ENCODE measurements at regions not wholly inside any gene's neighbourhood (a gene's known extent, or its start where the extent isn't known, plus 50 kb on each side); places are given as distances from the start of the nearest gene placed in this dataset.

GRCh38 chr3:26515351-26515750 lies 107.2 kb upstream of the LRRC3B start:
- POLR2A ChIA-PET, result no interaction called here
- DNase-seq (no peak), ATAC-seq (no peak)
- H3K4me1 Mint-ChIP-seq (ENCODE audit: low read depth), result no peaks in the 10 kb centered on the region
- no peaks in the 10 kb centered on the region for H3K36me3 Mint-ChIP-seq (ENCODE audit: low read depth)
- CTCF ChIA-PET, result no interaction called here
- TF ChIP-seq CTCF (IDR thresholded peaks at IDR 0.05), result no peak
- no peak overlapping the region for H3K27ac Mint-ChIP-seq
- intact Hi-C loops (cut with micrococcal nuclease), result no loop called here
- no peak overlapping the region for H3K4me3 Mint-ChIP-seq
- no peaks in the 10 kb centered on the region for H3K27me3 Mint-ChIP-seq
- peaks cover 4% of the 10 kb centered on the region for H3K9me3 Mint-ChIP-seq

- ATAC-seq (no peak), DNase-seq (no peak)
- peaks cover 16% of the 10 kb centered on the region for H3K9me3 Mint-ChIP-seq
- no peak overlapping the region for H3K27ac Mint-ChIP-seq
- CTCF ChIA-PET, result no interaction called here
- no peak overlapping the region for H3K4me3 Mint-ChIP-seq
- POLR2A ChIA-PET, result no interaction called here
- intact Hi-C loops (cut with micrococcal nuclease), result no loop called here
- no peaks in the 10 kb centered on the region for H3K27me3 Mint-ChIP-seq
- H3K36me3 Mint-ChIP-seq (ENCODE audit: low read depth), result no peaks in the 10 kb centered on the region
- no peak for TF ChIP-seq CTCF (IDR thresholded peaks at IDR 0.05)
- H3K4me1 Mint-ChIP-seq (ENCODE audit: low read depth), result no peaks in the 10 kb centered on the region
Measured at GRCh38 chr3:26521261-26521660, 101.3 kb upstream of the LRRC3B start.

- no peak for TF ChIP-seq CTCF (IDR thresholded peaks at IDR 0.05)
- Mint-ChIP-seq H3K36me3 (ENCODE audit: low read depth) (no peaks in the 10 kb centered on the region), H3K27ac (no peak overlapping the region), H3K9me3 (peaks cover 12% of the 10 kb centered on the region), H3K27me3 (no peaks in the 10 kb centered on the region), H3K4me1 (ENCODE audit: low read depth) (no peaks in the 10 kb centered on the region), H3K4me3 (no peak overlapping the region)
- ChIA-PET POLR2A (no interaction called here), CTCF (no interaction called here)
- ATAC-seq, result no peak
- DNase-seq, result no peak
- intact Hi-C loops (cut with micrococcal nuclease), result no loop called here
Measured at GRCh38 chr3:26522919-26523318, 99.7 kb upstream of the LRRC3B start.

- no peak for DNase-seq
- H3K9me3 Mint-ChIP-seq, result peaks cover 14% of the 10 kb centered on the region
- no peak for TF ChIP-seq CTCF (IDR thresholded peaks at IDR 0.05)
- H3K4me1 Mint-ChIP-seq (ENCODE audit: low read depth), result no peaks in the 10 kb centered on the region
- ATAC-seq, result no peak
- intact Hi-C loops (cut with micrococcal nuclease), result no loop called here
- H3K4me3 Mint-ChIP-seq, result no peak overlapping the region
- POLR2A ChIA-PET, result no interaction called here
- no peaks in the 10 kb centered on the region for H3K27me3 Mint-ChIP-seq
- H3K27ac Mint-ChIP-seq, result no peak overlapping the region
- H3K36me3 Mint-ChIP-seq (ENCODE audit: low read depth), result no peaks in the 10 kb centered on the region
- CTCF ChIA-PET, result no interaction called here
Measured at GRCh38 chr3:26525013-26525412, 97.6 kb upstream of the LRRC3B start.

GRCh38 chr3:26535151-26535550 lies 87.4 kb upstream of the LRRC3B start:
- POLR2A ChIA-PET, result no interaction called here
- Mint-ChIP-seq H3K4me3 (no peak overlapping the region), H3K4me1 (ENCODE audit: low read depth) (no peaks in the 10 kb centered on the region), H3K27ac (no peak overlapping the region), H3K27me3 (no peaks in the 10 kb centered on the region), H3K9me3 (peaks cover 4% of the 10 kb centered on the region), H3K36me3 (ENCODE audit: low read depth) (no peaks in the 10 kb centered on the region)
- DNase-seq, result no peak
- intact Hi-C loops (cut with micrococcal nuclease), result no loop called here
- CTCF ChIA-PET, result no interaction called here
- ATAC-seq, result no peak
- no peak for TF ChIP-seq CTCF (IDR thresholded peaks at IDR 0.05)

Measured in activated CD8-positive, alpha-beta T cell treated with anti-CD3 and anti-CD28 coated beads for 36 hours (primary cell).